PC-9 (cell line): ENCODE measurements at regions not wholly inside any gene's neighbourhood (a gene's known extent, or its start where the extent isn't known, plus 50 kb on each side); places are given as distances from the start of the nearest gene placed in this dataset.

Experiments
- BruUV-seq: library from RNA; stranded (reverse); fragments of 400-500 nt; replicated peaks from 2 replicates; lab custom pipeline; 2021; lab: Mats Ljungman, UMichigan
- CTCF ChIA-PET: fragments of 300-600 bp; sonication (Branson Sonifier 250); formaldehyde crosslinking; loops from one replicate; lab custom pipeline; 2022; ENCODE audit warnings: antibody characterized with exemption; lab: Charles Lee
- POLR2A ChIA-PET: fragments of 300-600 bp; sonication (Branson Sonifier 250); formaldehyde crosslinking; loops from one replicate; lab custom pipeline; 2022; ENCODE audit warnings: antibody characterized with exemption; ENCODE audit not compliant: unreplicated experiment; lab: Charles Lee
- DNase-seq, 2 experiments: peaks; one replicate each; pipeline versions ENCODE4 v3.0.0 to v3.0.0-alpha.2; 2015 to 2022; ENCODE audit warnings: mixed read lengths in 1 of 2
- H2AFZ ChIP-seq: fragments of 200-600 bp; sonication (generic); 2 replicates; pipeline ENCODE4 v1.8.1; 2017; ENCODE audit warnings: antibody characterized with exemption
- H3F3A ChIP-seq: fragments of 200-600 bp; sonication (generic); 2 replicates; pipeline ENCODE4 v1.8.1; 2017; ENCODE audit warnings: antibody characterized with exemption, mild to moderate bottlenecking, low read depth; ENCODE audit not compliant: insufficient read depth
- H3K27ac ChIP-seq: fragments of 200-600 bp; sonication (generic); 2 replicates; pipeline ENCODE4 v1.6.1; 2016; ENCODE audit warnings: mixed run types
- H3K27me3 ChIP-seq: fragments of 200-600 bp; sonication (generic); 2 replicates; pipeline ENCODE4 v1.6.1; 2016; ENCODE audit warnings: low read depth, mixed run types; ENCODE audit not compliant: insufficient read depth
- H3K36me3 ChIP-seq: fragments of 200-600 bp; sonication (generic); 2 replicates; pipeline ENCODE4 v1.6.1; 2016; ENCODE audit warnings: low read depth, mixed run types
- H3K4me1 ChIP-seq: fragments of 200-600 bp; sonication (generic); replicated peaks from 2 replicates; pipeline ENCODE4 v1.6.1; 2016; ENCODE audit warnings: mixed run types; ENCODE audit not compliant: insufficient read depth
- H3K4me2 ChIP-seq: fragments of 200-600 bp; sonication (generic); 2 replicates; pipeline ENCODE4 v1.6.1; 2017; ENCODE audit warnings: mixed run types
- H3K4me3 ChIP-seq: fragments of 200-600 bp; sonication (generic); 2 replicates; pipeline ENCODE4 v1.6.1; 2016; ENCODE audit warnings: mixed run types
- H3K79me2 ChIP-seq: fragments of 200-600 bp; sonication (generic); 2 replicates; pipeline ENCODE4 v1.6.1; 2017; ENCODE audit warnings: low read depth, mixed run types
- H3K9me2 ChIP-seq: fragments of 200-600 bp; sonication (generic); 2 replicates; pipeline ENCODE4 v1.8.1; 2017; ENCODE audit warnings: mild to moderate bottlenecking; ENCODE audit not compliant: insufficient read depth
- H3K9me3 ChIP-seq: fragments of 200-600 bp; sonication (generic); 2 replicates; pipeline ENCODE4 v1.8.1; 2016; ENCODE audit warnings: low read depth; ENCODE audit not compliant: insufficient read depth
- H4K20me1 ChIP-seq: fragments of 200-600 bp; sonication (generic); 2 replicates; pipeline ENCODE4 v1.8.1; 2017; ENCODE audit not compliant: insufficient read depth
- EZH2 ChIP-seq: fragments of 200-600 bp; sonication (generic); IDR thresholded peaks from 2 replicates; pipeline ENCODE4 v1.8.0; 2017; ENCODE audit warnings: antibody characterized with exemption, low read depth
- intact Hi-C: fragments of 100-400 bp; cut with micrococcal nuclease; formaldehyde crosslinking; loops from one replicate; pipeline ENCODE4 v1.10.0; 2022; ENCODE audit not compliant: unreplicated experiment
- TF ChIP-seq, protein P1 (sequence below): fragments of 200-600 bp; sonication (generic); conservative IDR thresholded peaks from 2 replicates; pipeline ENCODE4 v1.6.1; 2017; ENCODE audit warnings: mixed run types, antibody characterized with exemption, mild to moderate bottlenecking, moderate library complexity

DNA sequence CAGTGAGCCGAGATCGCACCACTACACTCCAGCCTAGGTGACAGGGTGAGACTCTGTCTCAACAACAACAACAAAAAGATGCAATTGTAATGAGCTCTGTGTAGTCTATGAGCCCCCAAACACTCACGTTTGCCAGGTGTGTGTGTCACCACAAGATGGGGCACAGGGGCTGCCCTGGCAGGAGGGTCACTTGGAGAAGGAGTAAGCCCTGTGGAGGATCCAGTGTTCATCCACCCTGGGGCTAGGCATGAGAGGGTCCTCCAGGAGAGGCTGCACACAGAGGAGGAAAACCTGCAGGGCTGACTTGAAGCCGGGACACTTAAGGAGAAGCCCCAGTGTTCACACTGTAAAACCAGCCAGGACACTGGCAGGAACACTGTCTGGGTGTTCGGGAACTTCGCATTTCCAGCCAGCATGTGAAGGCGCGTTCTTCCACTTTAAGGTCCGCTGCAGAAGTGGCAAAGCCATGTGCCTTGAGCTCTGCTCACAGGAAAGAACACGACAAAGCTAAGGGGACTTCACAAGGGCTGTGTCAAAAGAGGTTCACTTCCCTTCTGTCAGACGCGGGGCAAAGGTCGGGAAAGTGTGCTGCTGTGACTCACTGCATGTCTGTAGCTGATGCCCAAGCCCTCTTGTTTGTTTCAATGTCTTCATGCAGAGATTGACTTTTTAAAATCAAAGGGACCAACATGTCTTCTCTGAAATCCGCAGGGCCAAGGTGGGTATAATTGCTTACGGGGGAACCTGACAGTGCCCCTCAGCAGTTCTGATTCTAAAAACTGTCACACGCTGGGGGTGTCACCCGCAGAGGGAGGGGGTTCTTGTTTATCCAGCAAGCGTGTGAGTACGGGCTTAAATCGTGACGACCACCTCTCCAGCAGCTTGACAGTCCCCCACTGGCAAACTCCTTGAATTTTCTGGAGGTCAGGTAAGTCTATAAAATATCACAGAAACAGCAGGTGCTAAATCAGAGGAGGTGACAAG lies 102.8 kb downstream of the RIPK4 start:
- Histone ChIP-seq H3K9me2 (no peaks in the 10 kb centered on the region), H4K20me1 (no peaks in the 10 kb centered on the region), H3K79me2 (no peaks in the 10 kb centered on the region), H3K36me3 (no peaks in the 10 kb centered on the region), H3F3A (peaks cover 9% of the 10 kb centered on the region), H3K4me2 (peak overlapping the region; percentile 67), H3K4me3 (no peak overlapping the region), H3K9me3 (no peaks in the 10 kb centered on the region), H3K4me1 (peaks cover 59% of the 10 kb centered on the region), H3K27ac (peak overlapping the region; percentile 68), H3K27me3 (no peaks in the 10 kb centered on the region), H2AFZ (no peak overlapping the region)
- no peak for TF ChIP-seq EZH2
- TF ChIP-seq, protein P1, sequence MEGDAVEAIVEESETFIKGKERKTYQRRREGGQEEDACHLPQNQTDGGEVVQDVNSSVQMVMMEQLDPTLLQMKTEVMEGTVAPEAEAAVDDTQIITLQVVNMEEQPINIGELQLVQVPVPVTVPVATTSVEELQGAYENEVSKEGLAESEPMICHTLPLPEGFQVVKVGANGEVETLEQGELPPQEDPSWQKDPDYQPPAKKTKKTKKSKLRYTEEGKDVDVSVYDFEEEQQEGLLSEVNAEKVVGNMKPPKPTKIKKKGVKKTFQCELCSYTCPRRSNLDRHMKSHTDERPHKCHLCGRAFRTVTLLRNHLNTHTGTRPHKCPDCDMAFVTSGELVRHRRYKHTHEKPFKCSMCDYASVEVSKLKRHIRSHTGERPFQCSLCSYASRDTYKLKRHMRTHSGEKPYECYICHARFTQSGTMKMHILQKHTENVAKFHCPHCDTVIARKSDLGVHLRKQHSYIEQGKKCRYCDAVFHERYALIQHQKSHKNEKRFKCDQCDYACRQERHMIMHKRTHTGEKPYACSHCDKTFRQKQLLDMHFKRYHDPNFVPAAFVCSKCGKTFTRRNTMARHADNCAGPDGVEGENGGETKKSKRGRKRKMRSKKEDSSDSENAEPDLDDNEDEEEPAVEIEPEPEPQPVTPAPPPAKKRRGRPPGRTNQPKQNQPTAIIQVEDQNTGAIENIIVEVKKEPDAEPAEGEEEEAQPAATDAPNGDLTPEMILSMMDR = no peak
- ChIA-PET CTCF (interaction anchor here (0.7 kb wide), 1 partner anchor 104 kb away, joined by 3 read pairs; no protein-coding TSS in a partner anchor), POLR2A (interaction anchor here (0.6 to 1.6 kb wide), 4 partner anchors 14 to 262 kb away, joined by 4 to 12 read pairs (median 5); no protein-coding TSS in a partner anchor)
- intact Hi-C loops = loop anchor here (2.0 to 5.0 kb wide), 2 partner anchors 15 to 52 kb away; no protein-coding TSS in a partner anchor
- BruUV-seq = no TSS peak
- peak in 1 of 2 experiments; percentile 76 for DNase-seq

DNA sequence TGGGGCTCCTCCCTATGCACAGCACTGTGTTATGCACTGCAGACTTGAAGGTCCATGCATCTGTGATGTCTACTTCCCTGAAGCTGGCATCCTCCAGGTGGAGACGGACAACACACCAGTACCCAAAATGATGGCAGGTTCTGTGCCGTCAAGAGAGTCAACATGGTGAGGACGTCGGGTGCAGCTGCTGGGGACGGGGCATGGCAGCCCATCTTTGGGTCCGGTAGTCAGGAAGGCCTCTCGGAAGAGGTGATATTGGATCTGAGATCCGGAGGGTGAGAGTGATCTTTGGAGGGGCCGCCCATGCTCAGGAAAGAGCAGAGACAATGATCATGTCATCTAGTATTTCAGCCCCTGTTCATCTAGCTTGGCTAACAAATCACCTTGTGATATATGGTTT lies 104.1 kb downstream of the RIPK4 start:
- no peak overlapping the region for H3K27ac ChIP-seq
- TF ChIP-seq, protein P1 = no peak
- no peaks in the 10 kb centered on the region for H3K36me3 ChIP-seq

DNA sequence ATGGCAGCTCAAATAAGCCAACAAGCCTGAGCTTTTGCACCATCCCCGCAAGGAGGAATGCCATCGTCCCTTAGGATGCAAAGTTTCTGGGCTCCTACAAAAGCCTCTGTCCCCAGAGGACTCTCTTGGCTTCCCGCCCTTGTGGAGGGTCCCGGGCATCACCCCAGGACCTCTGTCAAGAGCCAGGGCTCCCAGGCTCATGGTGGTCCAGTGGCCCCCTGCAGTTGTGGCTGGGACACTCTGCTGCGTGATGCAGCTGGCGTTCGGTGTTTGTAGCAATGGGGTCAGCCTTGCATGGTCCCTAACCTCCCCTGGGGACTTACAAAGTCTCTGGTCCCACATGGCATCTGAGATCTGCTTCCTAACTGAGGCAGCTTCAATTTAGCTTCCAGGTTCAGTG lies 104.7 kb downstream of the RIPK4 start:
- no peaks in the 10 kb centered on the region for H3K9me2 ChIP-seq
- TF ChIP-seq, protein P1 = no peak
- no peak for TF ChIP-seq EZH2
- H3K4me3 ChIP-seq = no peak overlapping the region
- H3K27me3 ChIP-seq = no peaks in the 10 kb centered on the region
- H3K79me2 ChIP-seq = no peaks in the 10 kb centered on the region
- POLR2A ChIA-PET = no interaction called here
- intact Hi-C loops = loop anchor here (5.0 kb wide), 1 partner anchor 50 kb away; no protein-coding TSS in a partner anchor
- no peaks in the 10 kb centered on the region for H3K9me3 ChIP-seq
- H4K20me1 ChIP-seq = no peaks in the 10 kb centered on the region
- no peaks in the 10 kb centered on the region for H3K36me3 ChIP-seq
- peaks cover 9% of the 10 kb centered on the region for H3F3A ChIP-seq
- CTCF ChIA-PET = no interaction called here
- no peak overlapping the region for H2AFZ ChIP-seq
- H3K27ac ChIP-seq = no peak overlapping the region
- no peak overlapping the region for H3K4me2 ChIP-seq
- DNase-seq = no peak
- no TSS peak for BruUV-seq
- peaks cover 78% of the 10 kb centered on the region for H3K4me1 ChIP-seq

More for the DNA sequence above, 104.1 kb downstream of the RIPK4 start:
- intact Hi-C loops = loop anchor here (5.0 kb wide), 1 partner anchor 50 kb away; no protein-coding TSS in a partner anchor
- Histone ChIP-seq H3K27me3 (no peaks in the 10 kb centered on the region), H3K79me2 (no peaks in the 10 kb centered on the region), H4K20me1 (no peaks in the 10 kb centered on the region), H2AFZ (no peak overlapping the region), H3F3A (peaks cover 9% of the 10 kb centered on the region), H3K9me2 (no peaks in the 10 kb centered on the region), H3K4me1 (peaks cover 72% of the 10 kb centered on the region), H3K4me2 (no peak overlapping the region), H3K9me3 (no peaks in the 10 kb centered on the region), H3K4me3 (no peak overlapping the region)
- no TSS peak for BruUV-seq
- DNase-seq = no peak
- ChIA-PET POLR2A (interaction anchor here (0.6 kb wide), 1 partner anchor 217 kb away, joined by 3 read pairs; no protein-coding TSS in a partner anchor), CTCF (interaction anchor here (0.6 kb wide), 1 partner anchor 50 kb away, joined by 3 read pairs; no protein-coding TSS in a partner anchor)
